WTC11 (cell line): ENCODE measurements at regions not wholly inside any gene's neighbourhood (a gene's known extent, or its start where the extent isn't known, plus 50 kb on each side); places are given as distances from the start of the nearest gene placed in this dataset.

Source experiments
- ATAC-seq: fragments of 200-7000 bp; cut with Tn5 transposase; 2 replicates; pipeline ENCODE4 v1.10.0; 2021; ENCODE audit warnings: mild to moderate bottlenecking, moderate library complexity
- CTCF ChIA-PET: fragments of 300-600 bp; sonication (Branson Sonifier 250); formaldehyde crosslinking; loops from one replicate; lab custom pipeline; 2021; ENCODE audit warnings: antibody characterized with exemption; lab: Charles Lee
- POLR2A ChIA-PET: fragments of 350-600 bp; sonication (Branson Sonifier 250); formaldehyde crosslinking; loops from one replicate; lab custom pipeline; 2021; ENCODE audit warnings: antibody characterized with exemption; lab: Charles Lee
- DNase-seq: peaks from one replicate; pipeline ENCODE4 v3.0.0; 2021; ENCODE audit warnings: low spot score
- H3K27ac Mint-ChIP-seq: 2 replicates; pipeline ENCODE4 v1.8.0; 2021; ENCODE audit warnings: mixed read lengths
- H3K27me3 Mint-ChIP-seq: 2 replicates; pipeline ENCODE4 v1.8.0; 2021; ENCODE audit warnings: low read depth, mild to moderate bottlenecking, moderate library complexity, mixed read lengths
- H3K36me3 Mint-ChIP-seq: 2 replicates; pipeline ENCODE4 v1.8.0; 2021; ENCODE audit warnings: mixed read lengths
- H3K4me1 Mint-ChIP-seq: 2 replicates; pipeline ENCODE4 v1.8.0; 2022; ENCODE audit warnings: mixed read lengths
- H3K4me3 Mint-ChIP-seq: 2 replicates; pipeline ENCODE4 v1.8.0; 2021; ENCODE audit warnings: mild to moderate bottlenecking, moderate library complexity, mixed read lengths
- H3K9me3 Mint-ChIP-seq: 2 replicates; pipeline ENCODE4 v1.8.0; 2021; ENCODE audit warnings: mixed read lengths
- ATF6 ChIP-seq: sonication (generic); formaldehyde crosslinking; IDR thresholded peaks from 2 replicates; pipeline ENCODE4 v1.8.1; 2023; ENCODE audit warnings: mild to moderate bottlenecking, missing genetic modification reagents
- E2F5 ChIP-seq: sonication (generic); formaldehyde crosslinking; IDR thresholded peaks from 2 replicates; pipeline ENCODE4 v1.8.1; 2022; ENCODE audit warnings: mild to moderate bottlenecking, moderate library complexity, missing genetic modification reagents
- ELF4 ChIP-seq: sonication (generic); formaldehyde crosslinking; IDR thresholded peaks from 2 replicates; pipeline ENCODE4 v1.8.1; 2022; ENCODE audit warnings: low read depth, mild to moderate bottlenecking, moderate library complexity, missing genetic modification reagents
- ETV6 ChIP-seq: sonication (generic); formaldehyde crosslinking; IDR thresholded peaks from 2 replicates; pipeline ENCODE4 v1.8.1; 2022; ENCODE audit warnings: mild to moderate bottlenecking, missing genetic modification reagents
- FOXK1 ChIP-seq: sonication (generic); formaldehyde crosslinking; IDR thresholded peaks from 2 replicates; pipeline ENCODE4 v1.8.0; 2022; ENCODE audit warnings: mild to moderate bottlenecking, moderate library complexity, missing genetic modification reagents
- FOXP1 ChIP-seq: sonication (generic); formaldehyde crosslinking; IDR thresholded peaks from 2 replicates; pipeline ENCODE4 v1.8.0; 2022; ENCODE audit warnings: missing genetic modification reagents, mild to moderate bottlenecking, moderate library complexity, borderline replicate concordance
- HMGXB4 ChIP-seq: sonication (generic); formaldehyde crosslinking; IDR thresholded peaks from 2 replicates; pipeline ENCODE4 v1.8.1; 2023; ENCODE audit warnings: mild to moderate bottlenecking, moderate library complexity, missing genetic modification reagents
- IRF2 ChIP-seq: sonication (generic); formaldehyde crosslinking; IDR thresholded peaks from 2 replicates; pipeline ENCODE4 v1.8.0; 2022; ENCODE audit warnings: low read depth, missing genetic modification reagents, borderline replicate concordance
- KAT7 ChIP-seq: sonication (generic); formaldehyde crosslinking; IDR thresholded peaks from 2 replicates; pipeline ENCODE4 v1.8.1; 2023; ENCODE audit warnings: missing genetic modification reagents, mild to moderate bottlenecking, borderline replicate concordance
- MAX ChIP-seq: sonication (generic); formaldehyde crosslinking; IDR thresholded peaks from 2 replicates; pipeline ENCODE4 v1.8.0; 2022; ENCODE audit warnings: mild to moderate bottlenecking, missing genetic modification reagents
- MYBL2 ChIP-seq: sonication (generic); formaldehyde crosslinking; IDR thresholded peaks from 2 replicates; pipeline ENCODE4 v1.8.1; 2023; ENCODE audit warnings: mild to moderate bottlenecking, moderate library complexity, missing genetic modification reagents
- NFE2L1 ChIP-seq: sonication (generic); formaldehyde crosslinking; IDR thresholded peaks from 2 replicates; pipeline ENCODE4 v1.8.1; 2023; ENCODE audit warnings: missing genetic modification reagents
- NFYB ChIP-seq: sonication (generic); formaldehyde crosslinking; conservative IDR thresholded peaks from 2 replicates; pipeline ENCODE4 v1.8.0; 2022; ENCODE audit warnings: low read depth, missing genetic modification reagents
- SMAD4 ChIP-seq: sonication (generic); formaldehyde crosslinking; IDR thresholded peaks from 2 replicates; pipeline ENCODE4 v1.8.0; 2022; ENCODE audit warnings: mild to moderate bottlenecking, missing genetic modification reagents
- SOX15 ChIP-seq: fragments of 250-450 bp; sonication (Bioruptor Pico); IDR thresholded peaks from 2 replicates; pipeline ENCODE4 v1.9.0; 2021; ENCODE audit warnings: mild to moderate bottlenecking
- USF2 ChIP-seq: sonication (generic); formaldehyde crosslinking; IDR thresholded peaks from 2 replicates; pipeline ENCODE4 v1.8.1; 2023; ENCODE audit warnings: mild to moderate bottlenecking, missing genetic modification reagents, moderate library complexity
- ZBTB21 ChIP-seq: sonication (generic); formaldehyde crosslinking; IDR thresholded peaks from 2 replicates; pipeline ENCODE4 v1.8.1; 2023; ENCODE audit warnings: mild to moderate bottlenecking, missing genetic modification reagents, borderline replicate concordance
- ZNF232 ChIP-seq: sonication (generic); formaldehyde crosslinking; IDR thresholded peaks from 2 replicates; pipeline ENCODE4 v1.8.0; 2022; ENCODE audit warnings: mild to moderate bottlenecking, missing genetic modification reagents
- ZNF423 ChIP-seq: fragments of 250-450 bp; sonication (Bioruptor Pico); IDR thresholded peaks from 2 replicates; pipeline ENCODE4 v2.1.2; 2022; ENCODE audit warnings: mild to moderate bottlenecking, moderate library complexity
- ZNF512 ChIP-seq: sonication (generic); formaldehyde crosslinking; IDR thresholded peaks from 2 replicates; pipeline ENCODE4 v1.8.1; 2022; ENCODE audit warnings: missing genetic modification reagents, borderline replicate concordance

GRCh38 chr11:129508163-129508562 lies 132.5 kb downstream of the BARX2 start:
- TF ChIP-seq FOXP1 (CRISPR knock-in tag) (no peak), HMGXB4 (CRISPR knock-in tag) (no peak), ZBTB21 (CRISPR knock-in tag) (no peak), SOX15 (no peak), MYBL2 (no peak), ETV6 (CRISPR knock-in tag) (no peak), IRF2 (CRISPR knock-in tag) (no peak), NFYB (CRISPR knock-in tag) (no peak), SMAD4 (CRISPR knock-in tag) (no peak), ZNF512 (CRISPR knock-in tag) (no peak), MAX (CRISPR knock-in tag) (no peak), USF2 (no peak), NFE2L1 (CRISPR knock-in tag) (no peak), ELF4 (no peak)
- POLR2A ChIA-PET = no interaction called here
- no peak for DNase-seq

GRCh38 chr11:129528296-129528695 lies 152.6 kb downstream of the BARX2 start:
- Mint-ChIP-seq H3K36me3 (no peaks in the 10 kb centered on the region), H3K4me3 (no peak overlapping the region), H3K4me1 (no peaks in the 10 kb centered on the region), H3K9me3 (peaks cover 10% of the 10 kb centered on the region), H3K27me3 (peaks cover 7% of the 10 kb centered on the region), H3K27ac (no peak overlapping the region)
- CTCF ChIA-PET = no interaction called here
- DNase-seq (no peak), ATAC-seq (no peak)
- TF ChIP-seq ATF6 (no peak), FOXP1 (CRISPR knock-in tag) (no peak), ZNF423 (CRISPR knock-in tag) (no peak)
- POLR2A ChIA-PET = no interaction called here

More at GRCh38 chr11:129508163-129508562, 132.5 kb downstream of the BARX2 start:
- Mint-ChIP-seq H3K4me3 (no peak overlapping the region), H3K9me3 (peaks cover 12% of the 10 kb centered on the region), H3K27me3 (0 out of 2 replicates have a peak, but pooled peaks cover 4% of the 10 kb centered on the region), H3K27ac (no peak overlapping the region), H3K4me1 (no peaks in the 10 kb centered on the region), H3K36me3 (no peaks in the 10 kb centered on the region)
- ATAC-seq = no peak
- CTCF ChIA-PET = no interaction called here

GRCh38 chr11:129530154-129530895 lies 154.7 kb downstream of the BARX2 start:
- CTCF ChIA-PET = interaction anchor here (1.1 kb wide), 1 partner anchor 166 kb away, joined by 4 read pairs; no protein-coding TSS in a partner anchor
- ATAC-seq (no peak), DNase-seq (no peak)
- Mint-ChIP-seq H3K4me3 (no peak overlapping the region), H3K9me3 (peaks cover 14% of the 10 kb centered on the region), H3K36me3 (peaks cover 3% of the 10 kb centered on the region), H3K27me3 (peaks cover 10% of the 10 kb centered on the region), H3K27ac (no peak overlapping the region), H3K4me1 (no peaks in the 10 kb centered on the region)
- POLR2A ChIA-PET = no interaction called here
- TF ChIP-seq ZNF232 (CRISPR knock-in tag) = no peak
- TF ChIP-seq E2F5 (CRISPR knock-in tag) = no peak
- no peak for TF ChIP-seq ETV6 (CRISPR knock-in tag)
- TF ChIP-seq FOXK1 (CRISPR knock-in tag) = no peak
- no peak for TF ChIP-seq ATF6
- no peak for TF ChIP-seq KAT7 (CRISPR knock-in tag)
